ENCODE measurements at regions not wholly inside any gene's neighbourhood (a gene's known extent, or its start where the extent isn't known, plus 50 kb on each side); places are given as distances from the start of the nearest gene placed in this dataset.

GRCh38 chr2:172329774-172330671 is 97.4 kb upstream of the ITGA6 start:
- no peak overlapping the region for H2AK5ac ChIP-seq (ENCODE audit: low read depth, low read length)
- no peaks in the 10 kb centered on the region for H3K79me1 ChIP-seq (ENCODE audit: low read depth, low read length)
- no peaks in the 10 kb centered on the region for H3K36me3 ChIP-seq (ENCODE audit: control insufficient read depth in 2 of 4, insufficient read depth in 4 of 4, low read length in 3 of 4)
- H2BK12ac ChIP-seq (ENCODE audit: low read depth, low read length) = 0 out of 2 replicates have a peak overlapping the region, but pooled peaks have one; percentile 39
- H3K9ac ChIP-seq (replicated peaks in 1 of 4; ENCODE audit: extremely low read depth in 1 of 4, low read depth in 3 of 4, low read length in 3 of 4) = no peak overlapping the region
- no peaks in the 10 kb centered on the region for H3K9me3 ChIP-seq (ENCODE audit: insufficient read depth in 2 of 2, low read depth in 1 of 2, low read length in 1 of 2)
- no peak overlapping the region for H2AFZ ChIP-seq (ENCODE audit: low read length)
- no peak overlapping the region for H3K18ac ChIP-seq (ENCODE audit: extremely low read depth, low read length)
- no peaks in the 10 kb centered on the region for H3K79me2 ChIP-seq (ENCODE audit: control insufficient read depth in 1 of 2, insufficient read depth in 2 of 2, low read length in 2 of 2)
- no peaks in the 10 kb centered on the region for H3K23me2 ChIP-seq (ENCODE audit: low read depth, low read length)
- H4K20me1 ChIP-seq (replicated peaks in 1 of 2; ENCODE audit: control insufficient read depth in 1 of 2, insufficient read depth in 2 of 2, low read length in 2 of 2) = no peaks in the 10 kb centered on the region
- H3K56ac ChIP-seq (replicated peaks; ENCODE audit: insufficient read length, low read depth, low read length) = no peak overlapping the region
- no peak overlapping the region for H4K5ac ChIP-seq (ENCODE audit: insufficient read length, low read depth, low read length)
- 86% methylated on average over 14 of the region's 14 CpGs; no CpG with 5 or more reads in 1 of the 2 experiments for WGBS, 2 experiments (ENCODE audit: extremely low coverage in 1 of 2, insufficient coverage in 1 of 2, insufficient read length in 1 of 2, insufficient replicate concordance in 2 of 2, low coverage in 1 of 2, low lambda C conversion rate in 2 of 2, missing lambda C conversion rate in 1 of 2)
- no peaks in the 10 kb centered on the region for H3K27me3 ChIP-seq (replicated peaks in 1 of 4; ENCODE audit: control insufficient read depth in 3 of 4, extremely low read depth in 1 of 4, insufficient read depth in 3 of 4, low read length in 3 of 4)
- H3K4me3 ChIP-seq (ENCODE audit: extremely low read depth in 1 of 4, insufficient read depth in 2 of 4, low read depth in 3 of 4, low read length in 4 of 4) = no peak overlapping the region
- DNase-seq (ENCODE audit: low read depth in 1 of 2, low spot score in 2 of 2) (no peak), FAIRE-seq (no peak)
- no peak overlapping the region for H2BK15ac ChIP-seq (ENCODE audit: low read length)
- no peak overlapping the region for H4K8ac ChIP-seq (ENCODE audit: extremely low read depth, insufficient read depth, low read length)
- no peak overlapping the region for H4K91ac ChIP-seq (replicated peaks; ENCODE audit: insufficient read length, low read length)
- ChIA-PET POLR2A (ENCODE audit: partially characterized antibody) (no interaction called here), CTCF (ENCODE audit: partially characterized antibody) (no interaction called here)
- no peak overlapping the region for H3K4me2 ChIP-seq (ENCODE audit: insufficient read depth in 1 of 2, low read depth in 2 of 2, low read length in 2 of 2)
- no peak overlapping the region for H2BK120ac ChIP-seq (replicated peaks; ENCODE audit: low read depth, low read length)
- no peak overlapping the region for H3K27ac ChIP-seq (ENCODE audit: low read depth, low read length)
- no peak overlapping the region for H3K14ac ChIP-seq (ENCODE audit: insufficient read length)
- H2BK5ac ChIP-seq (ENCODE audit: low read depth, low read length) = no peak overlapping the region
- H2BK20ac ChIP-seq (ENCODE audit: low read length) = peak overlapping the region; percentile 21; the same call in 1 of the 2 replicates
- no peak overlapping the region for H3K4ac ChIP-seq (replicated peaks; ENCODE audit: insufficient read length, low read depth, low read length)
- no peaks in the 10 kb centered on the region for H3K4me1 ChIP-seq (replicated peaks in 1 of 4; ENCODE audit: control insufficient read depth in 3 of 4, insufficient read depth in 4 of 4, low read length in 3 of 4)
- no peak overlapping the region for H3K23ac ChIP-seq (ENCODE audit: insufficient read length)
- TF ChIP-seq ZNF274 (IDR thresholded peaks at IDR 0.05; ENCODE audit: borderline replicate concordance, extremely low read depth, low read length) = no peak
- TF ChIP-seq RAD21 (IDR thresholded peaks at IDR 0.05 in 1 of 2, conservative IDR thresholded peaks at IDR 0.05 in 1 of 2; ENCODE audit: low read depth in 2 of 2, low read length in 2 of 2) = no peak
- no peak for TF ChIP-seq ASH2L (IDR thresholded peaks at IDR 0.05; ENCODE audit: low read length)
- no peak for TF ChIP-seq TAF7 (optimal IDR thresholded peaks at IDR 0.05; ENCODE audit: borderline replicate concordance, low read depth, low read length)
- no peak for TF ChIP-seq PHF8 (conservative IDR thresholded peaks at IDR 0.05; ENCODE audit: low read depth, low read length)
- no peak for TF ChIP-seq TEAD4 (IDR thresholded peaks at IDR 0.05; ENCODE audit: low read depth, low read length)
- TF ChIP-seq BRCA1 (IDR thresholded peaks at IDR 0.05; ENCODE audit: low read depth, low read length) = no peak
- TF ChIP-seq FOSL1 (IDR thresholded peaks at IDR 0.05; ENCODE audit: insufficient read depth, low read depth, low read length) = no peak
- TF ChIP-seq USF2 (IDR thresholded peaks at IDR 0.05; ENCODE audit: low read length) = no peak
- no peak for TF ChIP-seq GABPA (IDR thresholded peaks at IDR 0.05; ENCODE audit: borderline replicate concordance, insufficient read depth, low read length)
- TF ChIP-seq CREB1 (IDR thresholded peaks at IDR 0.05) = no peak
